ENCODE measurements at regions not wholly inside any gene's neighbourhood (a gene's known extent, or its start where the extent isn't known, plus 50 kb on each side); places are given as distances from the start of the nearest gene placed in this dataset.

DNA sequence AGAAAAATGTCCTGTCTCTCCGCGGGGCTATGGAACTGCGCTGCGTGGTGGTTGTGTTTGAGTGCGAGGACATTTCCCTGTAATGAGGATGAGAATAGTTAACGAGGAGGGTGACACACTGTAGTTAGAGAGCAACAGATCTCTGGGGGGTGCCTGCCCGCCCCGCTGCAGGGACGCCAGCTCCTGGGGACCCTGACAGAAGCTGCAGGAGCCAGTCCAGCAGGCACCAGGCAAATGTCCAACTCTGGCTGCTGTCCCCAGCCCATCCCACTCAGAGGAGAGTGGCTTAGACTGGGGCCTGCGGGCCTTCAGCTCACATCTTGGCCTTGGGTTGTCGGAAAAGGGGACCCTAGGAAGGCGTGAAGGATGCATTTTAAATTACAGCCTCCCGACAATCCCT, 92.9 kb upstream of the FOXP4 start:
- WGBS, 2 experiments (ENCODE audit: insufficient coverage in 1 of 2, insufficient read length in 1 of 2): 88 to 91% methylated on average over 12 to 13 of the region's 13 CpGs
- H3K4me1 Mint-ChIP-seq: peaks cover 19% of the 10 kb centered on the region

DNA sequence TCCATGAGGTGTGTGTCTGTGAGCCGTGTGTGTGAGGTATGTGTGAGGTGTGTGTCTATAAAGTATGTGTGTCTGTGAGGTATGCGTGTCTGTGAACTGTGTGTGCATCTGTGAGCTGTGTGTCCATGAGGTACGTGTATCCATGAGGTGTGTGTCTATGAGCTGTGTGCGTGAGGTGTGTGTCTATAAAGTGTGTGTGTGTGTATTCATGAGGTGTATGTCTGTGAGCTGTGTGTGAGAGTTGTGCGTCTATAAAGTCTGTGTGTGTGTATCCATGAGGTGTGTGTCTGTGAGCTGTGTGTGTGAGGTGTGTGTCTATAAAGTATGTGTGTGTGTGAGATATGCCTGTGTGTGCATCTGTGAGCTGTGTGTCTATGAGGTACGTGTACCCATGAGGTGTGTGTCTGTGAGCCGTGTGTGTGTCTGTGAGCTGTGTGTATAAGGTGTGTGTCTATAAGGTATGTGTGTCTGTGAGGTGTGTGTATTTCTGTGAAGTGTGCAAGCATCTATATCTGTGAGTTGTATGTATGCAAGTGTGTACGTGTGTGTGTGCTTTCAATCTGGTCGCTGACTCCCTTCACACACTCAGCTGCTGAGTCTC, 91.9 kb upstream of the FOXP4 start:
- WGBS, 2 experiments (ENCODE audit: insufficient coverage in 1 of 2, insufficient read length in 1 of 2): 91 to 98% methylated on average over 6 to 9 of the region's 9 CpGs
- H3K9ac ChIP-seq (ENCODE audit: extremely low read depth, low read length, poor library complexity, severe bottlenecking): no peak overlapping the region
- H3K4me3 ChIP-seq (ENCODE audit: low read length): no peak overlapping the region
- H3K4me1 Mint-ChIP-seq: peaks cover 19% of the 10 kb centered on the region
- no peaks in the 10 kb centered on the region for H3K9me3 ChIP-seq (ENCODE audit: control insufficient read depth, low read length)
- peaks cover 36% of the 10 kb centered on the region for H3K27me3 Mint-ChIP-seq (ENCODE audit: insufficient read depth)
- no peaks in the 10 kb centered on the region for H3K9me3 Mint-ChIP-seq
- H3K27ac Mint-ChIP-seq: no peak overlapping the region
- no peak overlapping the region for H3K27ac ChIP-seq (ENCODE audit: low read depth, low read length)
- H3K4me1 ChIP-seq (ENCODE audit: control insufficient read depth, insufficient read depth, low read length): peaks cover 6% of the 10 kb centered on the region
- no peak for DNase-seq
- H3K36me3 Mint-ChIP-seq (ENCODE audit: low read depth): no peaks in the 10 kb centered on the region
- TF ChIP-seq, protein P1, sequence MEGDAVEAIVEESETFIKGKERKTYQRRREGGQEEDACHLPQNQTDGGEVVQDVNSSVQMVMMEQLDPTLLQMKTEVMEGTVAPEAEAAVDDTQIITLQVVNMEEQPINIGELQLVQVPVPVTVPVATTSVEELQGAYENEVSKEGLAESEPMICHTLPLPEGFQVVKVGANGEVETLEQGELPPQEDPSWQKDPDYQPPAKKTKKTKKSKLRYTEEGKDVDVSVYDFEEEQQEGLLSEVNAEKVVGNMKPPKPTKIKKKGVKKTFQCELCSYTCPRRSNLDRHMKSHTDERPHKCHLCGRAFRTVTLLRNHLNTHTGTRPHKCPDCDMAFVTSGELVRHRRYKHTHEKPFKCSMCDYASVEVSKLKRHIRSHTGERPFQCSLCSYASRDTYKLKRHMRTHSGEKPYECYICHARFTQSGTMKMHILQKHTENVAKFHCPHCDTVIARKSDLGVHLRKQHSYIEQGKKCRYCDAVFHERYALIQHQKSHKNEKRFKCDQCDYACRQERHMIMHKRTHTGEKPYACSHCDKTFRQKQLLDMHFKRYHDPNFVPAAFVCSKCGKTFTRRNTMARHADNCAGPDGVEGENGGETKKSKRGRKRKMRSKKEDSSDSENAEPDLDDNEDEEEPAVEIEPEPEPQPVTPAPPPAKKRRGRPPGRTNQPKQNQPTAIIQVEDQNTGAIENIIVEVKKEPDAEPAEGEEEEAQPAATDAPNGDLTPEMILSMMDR (conservative IDR thresholded peaks at IDR 0.05): no peak
- H3K36me3 ChIP-seq (ENCODE audit: control insufficient read depth, insufficient read depth, low read length): no peaks in the 10 kb centered on the region
- H3K4me3 Mint-ChIP-seq: no peak overlapping the region
- H3K27me3 ChIP-seq (ENCODE audit: control insufficient read depth, insufficient read depth, low read length, poor library complexity, severe bottlenecking): no peaks in the 10 kb centered on the region

More for the DNA sequence above, 92.9 kb upstream of the FOXP4 start:
- Mint-ChIP-seq H3K27me3 (ENCODE audit: insufficient read depth) (peaks cover 31% of the 10 kb centered on the region), H3K27ac (no peak overlapping the region), H3K4me3 (no peak overlapping the region), H3K36me3 (ENCODE audit: low read depth) (no peaks in the 10 kb centered on the region), H3K9me3 (no peaks in the 10 kb centered on the region)
- Histone ChIP-seq H3K36me3 (ENCODE audit: control insufficient read depth, insufficient read depth, low read length) (no peaks in the 10 kb centered on the region), H3K27ac (ENCODE audit: low read depth, low read length) (no peak overlapping the region), H3K27me3 (ENCODE audit: control insufficient read depth, insufficient read depth, low read length, poor library complexity, severe bottlenecking) (no peaks in the 10 kb centered on the region), H3K9ac (ENCODE audit: extremely low read depth, low read length, poor library complexity, severe bottlenecking) (no peak overlapping the region), H3K4me3 (ENCODE audit: low read length) (no peak overlapping the region), H3K9me3 (ENCODE audit: control insufficient read depth, low read length) (no peaks in the 10 kb centered on the region), H3K4me1 (ENCODE audit: control insufficient read depth, insufficient read depth, low read length) (peaks cover 6% of the 10 kb centered on the region)
- TF ChIP-seq, protein P1 (conservative IDR thresholded peaks at IDR 0.05): no peak
- DNase-seq: no peak

DNA sequence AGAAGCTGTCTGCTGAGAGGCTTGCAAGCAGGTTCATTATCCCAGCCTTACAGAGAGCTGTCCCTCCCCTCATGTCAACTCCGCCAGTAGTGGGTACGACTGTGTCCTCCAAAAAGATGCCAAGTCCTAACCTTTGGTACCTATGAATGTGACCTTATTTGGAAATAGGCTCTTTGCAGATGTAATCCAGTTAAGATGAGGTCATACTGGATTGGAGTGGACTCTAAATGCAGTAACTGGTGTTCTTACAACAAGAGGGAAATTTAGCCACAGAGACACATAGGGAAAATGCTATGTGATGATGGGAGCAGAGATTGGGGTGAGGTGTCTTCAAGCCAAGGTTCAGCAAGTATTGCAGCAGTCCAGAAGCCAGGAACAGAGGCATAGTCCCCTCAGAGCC, 90.8 kb upstream of the FOXP4 start:
- Mint-ChIP-seq H3K4me1 (peaks cover 23% of the 10 kb centered on the region), H3K36me3 (ENCODE audit: low read depth) (no peaks in the 10 kb centered on the region), H3K4me3 (no peak overlapping the region), H3K27me3 (ENCODE audit: insufficient read depth) (peaks cover 31% of the 10 kb centered on the region), H3K27ac (peak overlapping the region; percentile 32), H3K9me3 (no peaks in the 10 kb centered on the region)
- TF ChIP-seq, protein P1 (conservative IDR thresholded peaks at IDR 0.05): no peak
- Histone ChIP-seq H3K27me3 (ENCODE audit: control insufficient read depth, insufficient read depth, low read length, poor library complexity, severe bottlenecking) (no peaks in the 10 kb centered on the region), H3K9ac (ENCODE audit: extremely low read depth, low read length, poor library complexity, severe bottlenecking) (no peak overlapping the region), H3K4me3 (ENCODE audit: low read length) (no peak overlapping the region), H3K36me3 (ENCODE audit: control insufficient read depth, insufficient read depth, low read length) (no peaks in the 10 kb centered on the region), H3K27ac (ENCODE audit: low read depth, low read length) (no peak overlapping the region), H3K9me3 (ENCODE audit: control insufficient read depth, low read length) (no peaks in the 10 kb centered on the region), H3K4me1 (ENCODE audit: control insufficient read depth, insufficient read depth, low read length) (peaks cover 6% of the 10 kb centered on the region)
- 91 to 95% methylated on average over 2 of the region's 2 CpGs for WGBS, 2 experiments (ENCODE audit: insufficient coverage in 1 of 2, insufficient read length in 1 of 2)
- DNase-seq: no peak

All from endodermal cell (in vitro differentiated cells).